GM12874 (cell line): ENCODE measurements at regions not wholly inside any gene's neighbourhood (a gene's known extent, or its start where the extent isn't known, plus 50 kb on each side); places are given as distances from the start of the nearest gene placed in this dataset.
A peak's percentile ranks its signal among the peaks of the same experiment; 100 is the strongest.

ENCODE experiments used
- TF ChIP-seq, protein P1 (sequence below): IDR thresholded peaks from 2 replicates; pipeline ENCODE4 v1.5.1; 2011; ENCODE audit warnings: low read depth, mild to moderate bottlenecking, control low read depth, low read length, moderate library complexity; ENCODE audit not compliant: insufficient read depth

DNA sequence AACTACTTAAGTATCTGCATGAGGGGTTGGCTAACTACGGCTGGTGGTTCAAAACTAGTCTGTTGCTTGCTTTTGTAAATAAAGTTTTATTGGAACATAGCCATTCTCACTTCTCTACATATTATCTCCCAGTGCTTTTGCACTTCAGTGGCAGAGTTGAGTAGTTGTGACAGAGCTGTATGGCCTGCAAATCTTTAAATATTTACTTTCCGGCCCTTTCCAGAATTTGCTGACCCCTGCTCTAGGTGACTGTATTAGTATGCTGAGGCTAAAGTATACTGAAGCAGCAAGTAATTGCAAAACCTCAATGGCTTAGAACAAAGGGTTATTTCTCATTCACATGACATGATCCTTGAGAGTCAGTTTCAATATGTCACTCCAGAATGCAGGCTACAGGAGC lies 78.3 kb downstream of the OTUD1 start:
- TF ChIP-seq, protein P1, sequence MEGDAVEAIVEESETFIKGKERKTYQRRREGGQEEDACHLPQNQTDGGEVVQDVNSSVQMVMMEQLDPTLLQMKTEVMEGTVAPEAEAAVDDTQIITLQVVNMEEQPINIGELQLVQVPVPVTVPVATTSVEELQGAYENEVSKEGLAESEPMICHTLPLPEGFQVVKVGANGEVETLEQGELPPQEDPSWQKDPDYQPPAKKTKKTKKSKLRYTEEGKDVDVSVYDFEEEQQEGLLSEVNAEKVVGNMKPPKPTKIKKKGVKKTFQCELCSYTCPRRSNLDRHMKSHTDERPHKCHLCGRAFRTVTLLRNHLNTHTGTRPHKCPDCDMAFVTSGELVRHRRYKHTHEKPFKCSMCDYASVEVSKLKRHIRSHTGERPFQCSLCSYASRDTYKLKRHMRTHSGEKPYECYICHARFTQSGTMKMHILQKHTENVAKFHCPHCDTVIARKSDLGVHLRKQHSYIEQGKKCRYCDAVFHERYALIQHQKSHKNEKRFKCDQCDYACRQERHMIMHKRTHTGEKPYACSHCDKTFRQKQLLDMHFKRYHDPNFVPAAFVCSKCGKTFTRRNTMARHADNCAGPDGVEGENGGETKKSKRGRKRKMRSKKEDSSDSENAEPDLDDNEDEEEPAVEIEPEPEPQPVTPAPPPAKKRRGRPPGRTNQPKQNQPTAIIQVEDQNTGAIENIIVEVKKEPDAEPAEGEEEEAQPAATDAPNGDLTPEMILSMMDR: no peak

DNA sequence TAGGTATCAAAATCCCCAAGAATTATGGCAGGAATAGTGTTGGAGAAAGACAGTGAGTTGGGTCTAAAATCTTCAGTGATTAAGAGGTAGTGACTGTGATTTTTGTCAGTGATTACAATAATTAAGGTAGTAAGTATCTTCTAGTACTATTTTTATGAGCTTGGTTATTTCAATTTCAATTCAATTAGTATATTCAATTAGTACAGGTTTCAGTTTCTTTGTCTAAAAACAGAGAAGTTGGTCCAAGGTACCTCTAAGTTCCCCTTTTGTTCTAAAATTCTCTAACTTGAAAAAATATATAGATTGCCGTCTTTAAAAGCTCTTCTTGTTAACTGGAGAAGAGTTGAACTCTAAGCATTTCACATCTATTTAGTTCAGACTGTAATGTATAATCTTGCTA lies 82.9 kb downstream of the OTUD1 start:
- TF ChIP-seq, protein P1: no peak

DNA sequence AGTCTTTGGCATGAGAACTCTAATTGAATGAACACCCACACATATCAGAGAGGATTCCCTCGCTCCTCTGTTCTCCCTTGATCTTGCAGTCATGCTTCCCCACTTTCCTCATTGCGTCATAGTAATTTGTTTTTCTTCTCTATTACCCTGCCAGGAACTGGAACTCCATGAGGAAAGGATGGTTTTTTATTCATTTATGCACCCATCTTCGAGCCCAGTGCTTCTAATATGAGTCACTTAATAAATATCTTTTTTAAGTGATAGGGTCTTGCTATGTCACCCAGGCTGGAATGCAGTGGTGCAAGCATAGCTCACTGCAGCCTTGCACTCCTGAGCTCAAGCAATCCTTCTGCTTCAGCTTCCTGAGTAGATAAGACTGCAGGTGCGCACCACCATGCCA lies 83.5 kb downstream of the OTUD1 start:
- TF ChIP-seq, protein P1: no peak

DNA sequence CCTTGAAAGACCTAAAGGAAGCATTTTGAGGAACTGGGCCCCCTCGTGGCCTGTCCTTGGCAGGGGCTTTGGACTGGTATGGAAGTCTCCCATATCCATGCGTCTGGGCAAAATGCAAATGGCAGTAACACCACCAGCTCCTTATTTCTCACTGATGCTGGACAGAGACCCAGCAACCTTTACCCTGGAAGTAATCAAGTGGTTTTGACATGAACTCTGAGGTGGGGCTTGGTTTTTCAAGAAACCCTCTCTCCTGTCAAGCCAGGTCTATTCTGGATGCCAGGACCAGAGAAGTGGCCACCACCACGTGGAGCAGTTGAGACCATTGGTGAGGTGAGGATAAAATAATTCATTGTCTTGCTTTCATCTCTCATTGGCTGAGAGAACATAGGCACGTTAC lies 84.4 kb downstream of the OTUD1 start:
- TF ChIP-seq, protein P1: no peak

DNA sequence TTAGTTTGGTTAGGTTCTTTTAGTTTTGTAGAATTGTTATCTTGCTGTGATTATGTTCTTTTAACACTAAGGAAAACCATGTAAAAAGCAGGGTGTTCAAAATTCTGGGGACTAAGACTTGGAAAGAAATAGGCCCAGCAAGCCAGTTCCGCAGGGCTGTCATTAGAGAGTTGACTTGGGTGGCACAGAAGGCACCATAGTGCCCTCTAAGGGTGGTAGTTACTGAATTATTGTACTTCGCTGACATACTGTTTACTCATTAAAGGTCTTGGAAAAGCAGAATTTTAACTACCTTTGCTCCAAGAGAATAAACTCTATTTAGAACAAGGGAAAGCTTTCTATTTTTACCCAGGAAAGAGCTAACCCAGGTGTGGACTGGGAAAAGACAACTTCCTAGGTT lies 86.5 kb downstream of the OTUD1 start:
- TF ChIP-seq, protein P1: peak; percentile 35

DNA sequence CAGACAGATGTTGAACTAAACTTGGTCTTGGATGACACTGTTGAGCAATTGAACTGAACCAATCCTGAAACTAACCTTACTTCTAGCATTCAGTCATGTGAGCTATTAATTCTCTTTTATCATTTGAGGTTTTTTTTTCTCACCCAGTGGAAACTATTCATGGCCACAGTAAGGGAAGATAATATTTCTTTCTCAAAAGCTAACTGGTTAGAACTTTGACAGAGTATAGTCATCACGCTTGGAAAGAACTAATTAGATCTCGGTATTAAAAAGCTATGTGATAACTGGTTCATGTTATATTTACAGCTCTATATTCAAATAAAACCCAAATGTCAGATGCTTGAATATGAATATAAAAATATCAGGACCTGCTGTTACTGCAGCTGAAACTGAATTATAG lies 89.5 kb downstream of the OTUD1 start:
- TF ChIP-seq, protein P1: no peak

DNA sequence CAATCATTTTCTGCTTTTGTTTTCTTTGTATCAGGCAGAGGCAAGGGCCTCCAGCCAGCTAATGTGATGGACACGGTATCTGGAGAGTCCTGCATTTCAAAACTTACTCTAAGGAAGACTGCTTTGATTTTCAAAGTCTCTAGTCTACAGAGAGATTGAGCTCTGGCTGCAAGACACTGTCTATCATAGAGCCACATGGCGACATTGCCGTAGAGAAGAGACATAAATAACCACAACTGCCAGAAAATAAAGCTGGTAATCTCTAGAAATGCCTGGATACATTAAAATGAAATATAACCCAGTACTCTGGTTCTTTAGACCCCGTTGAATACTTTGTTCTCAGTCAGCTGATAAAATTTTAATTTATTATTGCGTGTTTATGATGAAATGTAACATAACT lies 90.8 kb downstream of the OTUD1 start:
- TF ChIP-seq, protein P1: no peak

DNA sequence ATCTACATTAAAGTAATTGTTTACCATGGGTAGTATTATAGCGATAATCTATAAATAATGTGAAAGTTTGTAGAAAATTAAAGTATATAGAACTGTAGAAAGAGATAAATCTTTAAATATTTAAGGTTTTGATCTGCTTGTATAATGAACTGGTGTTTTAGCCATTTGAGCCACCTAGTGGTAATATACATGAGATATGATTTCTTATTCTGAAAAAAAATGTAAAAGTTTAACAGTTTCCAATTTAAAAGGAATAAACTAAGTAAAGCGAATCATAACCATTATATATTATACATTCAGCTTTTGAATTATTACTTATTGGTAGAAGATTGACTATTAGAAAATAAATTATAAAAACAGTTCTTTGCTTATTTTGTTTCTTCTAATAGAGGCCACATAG lies 91.2 kb downstream of the OTUD1 start:
- TF ChIP-seq, protein P1: no peak
